Lower leg skin (tissue), 3 donors: ENCODE measurements at regions not wholly inside any gene's neighbourhood (a gene's known extent, or its start where the extent isn't known, plus 50 kb on each side); places are given as distances from the start of the nearest gene placed in this dataset.

ENCODE experiments used
- CTCF ChIP-seq, 3 donors: fragments of 450-650 bp; IDR thresholded peaks; one replicate each; pipeline ENCODE4 v1.5.1; 2016; ENCODE audit warnings: antibody characterized with exemption in 3 of 3, mild to moderate bottlenecking in 3 of 3, moderate library complexity in 2 of 3
- POLR2A ChIP-seq, 2 donors: fragments of 450-650 bp; IDR thresholded peaks; one replicate each; pipeline ENCODE4 v1.6.1; 2016 to 2017; ENCODE audit warnings: antibody characterized with exemption in 2 of 2, mild to moderate bottlenecking in 1 of 2, moderate library complexity in 1 of 2

GRCh38 chr18:55064073-55064472 is 104.8 kb upstream of the CCDC68 start:
- TF ChIP-seq CTCF (IDR thresholded peaks at IDR 0.05) (no peak), POLR2A (IDR thresholded peaks at IDR 0.05) (no peak)
